T follicular helper cell (primary cell): ENCODE measurements at regions not wholly inside any gene's neighbourhood (a gene's known extent, or its start where the extent isn't known, plus 50 kb on each side); places are given as distances from the start of the nearest gene placed in this dataset.
"Not testable (repeated sequence)": the region's sequence is repeated elsewhere in the genome, so short reads cannot be mapped to it uniquely, and the experiment has no call there.

ENCODE experiments used
- DNase-seq: peaks from one replicate; pipeline ENCODE4 v3.0.0-alpha.2; 2020; ENCODE audit warnings: low read depth

DNA sequence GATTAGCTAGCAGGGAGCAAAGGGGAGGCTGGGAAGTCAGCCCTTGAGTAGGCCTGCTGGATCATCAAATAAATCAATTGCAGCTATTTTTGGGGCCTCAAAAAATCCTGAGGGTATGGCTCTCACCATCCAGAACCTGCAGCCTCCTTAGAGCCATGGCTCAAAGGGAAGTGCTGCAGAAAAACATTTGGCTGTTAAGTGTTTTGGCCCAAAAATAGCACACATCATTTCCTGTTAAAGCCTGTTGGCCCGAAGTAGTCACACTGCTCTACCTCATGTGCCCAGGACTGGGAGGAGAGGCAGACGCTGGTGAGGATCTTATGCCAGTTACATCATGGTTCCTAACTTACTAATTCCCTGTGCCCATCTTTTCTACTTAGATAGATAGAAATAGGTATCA, 176.8 kb upstream of the PLGLB1 start:
- DNase-seq = not testable (repeated sequence)

DNA sequence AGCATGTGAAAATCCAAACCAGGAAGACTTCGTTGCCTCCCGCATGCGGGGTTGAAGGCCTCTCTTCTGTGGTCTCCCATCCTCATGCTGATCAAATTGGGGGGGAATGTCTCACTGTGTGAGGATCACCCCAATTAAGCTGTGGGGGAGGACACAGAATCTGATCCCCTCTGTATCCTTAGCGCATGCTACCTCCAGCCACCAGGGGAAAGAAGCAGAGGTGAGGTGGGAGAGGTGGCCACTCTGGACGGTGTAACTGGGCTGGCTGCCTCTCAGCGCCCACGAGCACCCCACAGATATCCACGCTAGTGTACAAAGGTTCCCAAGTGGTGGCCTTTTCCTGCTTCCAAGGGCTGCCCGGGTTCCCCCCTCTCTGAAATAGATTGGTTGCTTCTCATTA, 177.6 kb upstream of the PLGLB1 start:
- not testable (repeated sequence) for DNase-seq

- DNase-seq = not testable (repeated sequence)
These were observed 183.0 kb upstream of the PLGLB1 start for GRCh38 chr2:87204569-87205147.

GRCh38 chr2:87212938-87213337, 191.3 kb upstream of the PLGLB1 start:
- DNase-seq = not testable (repeated sequence)

DNA sequence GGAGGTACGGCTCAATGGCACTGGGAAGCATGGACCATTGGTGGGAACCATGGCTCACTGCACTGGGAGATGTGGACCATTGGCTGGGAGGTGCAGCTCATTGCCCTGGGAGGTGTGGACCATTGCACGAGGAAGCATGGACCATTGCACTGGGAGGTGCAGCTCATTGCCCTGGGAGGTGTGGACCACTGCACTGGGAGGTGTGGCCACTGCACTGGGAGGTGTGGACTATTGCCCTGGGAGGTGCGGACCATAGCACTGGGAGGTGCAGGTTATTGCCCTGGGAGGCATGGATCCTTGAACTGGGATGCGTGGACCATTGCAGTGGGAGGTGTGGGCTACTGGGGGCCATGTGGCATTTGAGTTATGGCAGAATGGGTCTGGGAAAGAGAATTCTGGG, 195.4 kb upstream of the PLGLB1 start:
- not testable (repeated sequence) for DNase-seq

DNA sequence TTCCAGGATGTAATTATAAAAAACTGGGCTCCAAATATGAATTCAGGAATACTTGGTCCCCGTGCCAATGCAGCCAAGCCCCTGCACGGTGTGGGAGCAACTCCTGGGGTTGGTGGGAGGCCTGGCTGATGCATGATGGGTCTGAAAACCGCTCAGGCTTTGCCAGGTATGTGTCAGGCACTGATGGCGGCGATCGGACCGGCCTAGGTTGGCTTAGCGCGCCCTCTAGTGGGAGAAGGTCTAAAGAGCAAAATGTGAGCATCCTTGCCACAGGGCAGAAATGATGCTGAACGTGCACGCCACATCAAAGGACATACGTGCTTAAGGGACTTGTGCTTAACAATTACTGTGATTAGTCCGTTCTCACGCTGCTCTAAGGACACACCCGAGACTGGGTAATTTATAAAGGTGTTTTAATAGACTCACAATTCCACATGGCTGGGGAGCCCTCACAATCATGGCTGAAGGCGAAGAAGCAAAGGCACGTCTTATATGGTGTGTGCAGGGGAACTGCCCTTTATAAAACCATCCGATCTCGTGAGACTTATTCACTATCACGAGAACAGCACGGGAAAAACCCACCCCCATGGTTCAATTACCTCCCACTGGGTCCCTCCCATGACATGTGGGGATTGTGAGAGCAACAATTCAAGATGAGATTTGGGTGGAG, 196.2 kb upstream of the PLGLB1 start:
- peak; percentile 35 for DNase-seq

DNA sequence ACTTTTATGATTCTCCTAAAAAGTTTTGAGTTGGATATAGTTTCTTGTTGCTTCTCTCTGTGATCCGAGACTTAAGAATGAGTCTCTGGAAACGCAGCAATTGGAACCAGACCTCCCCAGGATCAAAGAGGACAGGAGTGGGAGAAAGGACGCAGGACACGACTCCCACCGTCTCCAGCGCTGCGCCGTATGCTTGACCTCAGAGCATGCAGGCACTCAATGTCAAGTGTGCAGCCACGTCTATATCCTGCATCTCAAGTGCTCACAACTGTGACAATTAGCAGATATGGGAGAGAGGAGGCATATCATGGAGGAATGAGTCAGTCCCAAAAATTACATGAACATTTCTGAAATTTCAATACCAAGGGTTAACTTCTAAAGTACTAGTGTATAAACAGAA, 199.0 kb upstream of the PLGLB1 start:
- not testable (repeated sequence) for DNase-seq

GRCh38 chr2:87222131-87222530, 200.5 kb upstream of the PLGLB1 start:
- DNase-seq = not testable (repeated sequence)

GRCh38 chr2:87223873-87224272, 202.2 kb upstream of the PLGLB1 start:
- not testable (repeated sequence) for DNase-seq

DNA sequence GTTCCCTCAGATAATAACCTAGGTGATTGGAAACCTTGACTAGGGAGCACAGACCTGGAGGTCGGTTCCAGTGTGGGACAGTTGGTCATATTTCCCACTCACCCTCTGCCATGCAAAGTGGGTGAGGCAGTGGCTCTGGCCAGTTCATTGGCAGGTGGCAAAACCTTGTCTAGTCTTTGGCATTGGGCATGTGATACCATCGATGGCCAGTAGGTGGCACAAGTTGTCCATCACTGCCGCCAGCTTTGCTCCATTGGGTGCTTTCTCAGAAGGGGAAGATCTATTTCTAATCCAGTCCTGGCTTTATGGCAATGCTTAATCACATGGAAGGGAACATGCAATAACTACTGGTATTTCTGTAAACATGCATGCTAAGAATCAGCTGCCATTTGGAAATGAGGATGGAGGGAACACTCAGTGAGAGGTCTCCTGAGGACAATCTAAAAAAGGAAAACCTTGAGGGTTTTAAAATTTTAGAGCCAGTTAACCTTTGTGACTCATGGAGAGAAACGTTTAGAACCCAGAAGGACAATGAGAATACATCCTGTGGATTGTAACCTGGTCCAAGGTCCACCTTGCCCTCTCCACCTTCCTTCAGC, 207.5 kb upstream of the PLGLB1 start:
- not testable (repeated sequence) for DNase-seq

GRCh38 chr2:87229964-87230363, 208.3 kb upstream of the PLGLB1 start:
- not testable (repeated sequence) for DNase-seq

- DNase-seq = not testable (repeated sequence)
These were observed 213.8 kb upstream of the PLGLB1 start for GRCh38 chr2:87235333-87235981.

DNA sequence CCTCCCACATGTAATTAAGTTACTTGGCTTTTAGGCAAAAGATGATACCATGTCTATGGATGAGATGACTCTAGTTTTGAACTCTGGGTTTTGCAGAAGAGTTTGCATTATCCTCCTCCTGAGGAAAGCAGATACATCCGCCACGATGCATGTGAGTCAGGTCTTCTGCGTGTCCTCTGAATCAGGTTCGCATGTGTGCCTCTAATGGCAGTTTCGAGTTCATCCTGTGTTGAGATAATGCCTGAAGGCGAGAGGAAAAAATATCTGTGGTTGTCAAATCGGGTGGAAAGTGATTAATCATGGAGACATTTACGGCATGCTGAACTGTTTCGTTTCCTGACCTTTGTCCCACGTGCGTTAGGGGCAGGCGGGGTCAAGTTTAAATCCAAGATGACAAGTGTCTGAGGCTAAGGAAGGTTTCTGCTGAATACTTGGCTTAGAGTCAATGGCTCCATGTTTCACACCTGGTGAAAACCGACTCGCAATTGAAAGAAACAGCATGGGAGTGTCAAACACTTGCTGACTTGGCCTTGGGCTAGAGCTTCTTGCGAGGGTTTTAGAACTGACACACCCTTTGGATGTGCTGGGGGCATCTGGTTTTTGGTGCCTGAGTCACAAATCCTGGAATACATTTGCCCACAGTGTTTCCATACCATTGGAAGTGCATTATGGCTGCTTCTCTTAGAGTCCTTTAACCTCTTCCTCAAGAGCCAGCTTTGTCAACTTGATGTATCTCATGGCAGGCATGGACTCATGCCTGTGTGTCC, 216.1 kb upstream of the PLGLB1 start:
- DNase-seq = not testable (repeated sequence)

DNA sequence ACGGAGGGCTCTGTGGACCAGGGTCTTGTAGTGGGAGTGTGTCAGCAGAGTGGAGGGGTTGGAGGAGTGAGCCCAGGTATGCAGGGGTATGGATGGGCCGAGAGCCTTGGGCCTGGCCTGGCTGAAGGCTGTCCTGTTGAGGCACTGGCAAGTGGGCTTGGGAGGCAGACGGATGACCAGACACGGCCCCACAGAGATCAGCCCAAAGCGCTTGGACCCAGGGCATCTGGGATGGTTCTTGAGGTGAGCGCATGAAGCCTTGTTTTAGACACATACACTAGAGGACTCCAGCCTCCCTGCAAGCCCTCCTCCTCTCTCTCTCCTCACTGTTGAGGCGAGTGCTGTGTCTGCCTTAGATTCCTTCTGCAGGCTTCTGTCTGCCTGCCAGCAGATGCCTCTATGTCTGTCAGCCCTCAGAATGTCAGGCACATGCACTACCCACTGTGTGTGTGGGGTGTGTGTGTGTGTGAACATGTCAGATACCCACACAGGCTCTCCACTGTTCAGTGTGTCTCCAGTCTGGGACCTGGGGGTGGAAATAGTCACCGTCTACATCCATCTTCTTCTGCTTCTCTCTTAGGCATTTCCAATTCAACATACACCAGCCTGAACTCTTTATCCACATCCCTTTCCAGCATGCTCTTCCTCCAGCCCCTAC, 218.0 kb upstream of the PLGLB1 start:
- DNase-seq = not testable (repeated sequence)

- DNase-seq = not testable (repeated sequence)
These were observed 224.5 kb upstream of the PLGLB1 start for GRCh38 chr2:87246066-87246717.

DNA sequence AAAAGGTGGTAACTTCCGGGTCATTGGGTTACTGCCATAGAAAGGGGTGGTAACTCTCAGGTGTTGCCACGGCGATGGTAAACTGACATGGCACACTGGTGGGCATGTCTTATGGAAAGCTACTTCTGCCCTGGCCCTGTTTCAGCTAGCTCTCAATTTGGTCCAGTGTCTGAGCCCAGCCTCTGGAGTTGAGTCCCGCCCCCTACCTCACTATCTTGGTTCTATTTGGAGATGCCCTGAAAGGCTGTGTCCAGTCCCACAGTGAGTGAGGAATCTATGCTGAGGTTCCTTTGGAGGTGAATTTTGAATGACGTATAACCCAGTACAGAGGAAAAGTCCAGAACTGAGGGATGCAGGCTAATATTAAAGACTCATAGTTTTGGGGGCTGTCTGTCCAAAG, 230.4 kb upstream of the PLGLB1 start:
- not testable (repeated sequence) for DNase-seq

DNA sequence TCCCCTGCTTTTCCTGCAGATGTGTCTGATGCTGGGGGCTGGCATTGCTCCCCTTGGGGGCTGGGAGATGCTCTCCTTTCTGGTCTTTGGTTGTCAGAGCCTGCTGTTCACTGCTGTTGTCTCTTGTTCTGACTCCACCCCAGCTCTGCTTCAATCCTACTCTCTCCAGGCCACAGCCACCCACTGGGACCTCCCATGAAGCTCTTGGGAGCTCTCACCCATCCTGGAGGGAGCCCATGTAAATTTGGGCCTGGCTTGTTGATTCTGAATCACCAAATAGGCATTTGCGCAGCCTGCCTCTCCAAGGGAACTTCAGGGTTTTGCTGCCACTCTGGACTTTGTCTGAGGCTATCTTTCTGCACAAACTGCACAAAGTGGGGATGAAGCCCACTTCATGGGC, 232.9 kb upstream of the PLGLB1 start:
- not testable (repeated sequence) for DNase-seq

GRCh38 chr2:87255410-87255809, 233.8 kb upstream of the PLGLB1 start:
- DNase-seq = not testable (repeated sequence)

- not testable (repeated sequence) for DNase-seq
These were observed 237.2 kb upstream of the PLGLB1 start for GRCh38 chr2:87258887-87259286.

GRCh38 chr2:87262184-87262702, 240.6 kb upstream of the PLGLB1 start:
- DNase-seq = not testable (repeated sequence)
